ENCODE measurements at regions not wholly inside any gene's neighbourhood (a gene's known extent, or its start where the extent isn't known, plus 50 kb on each side); places are given as distances from the start of the nearest gene placed in this dataset.

DNA sequence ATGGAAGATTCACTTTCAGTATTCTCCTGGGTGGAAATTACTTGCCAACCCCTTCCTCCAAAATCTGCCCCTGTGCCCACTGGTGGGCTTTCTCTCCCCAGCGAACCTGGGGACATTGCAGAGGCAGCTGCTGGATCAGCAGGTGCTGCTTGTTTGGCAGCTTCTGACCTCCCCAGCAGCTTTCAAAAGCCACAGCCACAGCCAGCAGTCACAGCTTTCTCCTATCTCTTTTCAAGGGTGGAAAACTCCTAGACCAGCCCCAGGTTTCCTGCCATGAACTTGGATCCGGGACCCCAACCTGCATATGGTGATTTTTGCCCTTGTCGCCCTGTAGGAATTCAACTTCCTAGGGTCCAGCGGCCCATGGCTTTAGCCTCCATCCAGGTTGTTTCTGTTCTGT is 330.8 kb downstream of the ADAMTS20 start:
- Mint-ChIP-seq H3K36me3 (no peaks in the 10 kb centered on the region), H3K9me3 (peaks cover 0 to 10% (median 3%) of the 10 kb centered on the region in 5 donors), H3K4me1 (no peaks in the 10 kb centered on the region), H3K27ac (no peak overlapping the region), H3K27me3 (no peaks in the 10 kb centered on the region), H3K4me3 (no peak overlapping the region)
- Histone ChIP-seq H3K27me3 (ENCODE audit: insufficient read depth, low read length, poor library complexity, severe bottlenecking) (no peaks in the 10 kb centered on the region), H3K27ac (ENCODE audit: low read depth, low read length) (no peak overlapping the region), H3K9me3 (ENCODE audit: low read length) (no peaks in the 10 kb centered on the region), H3K4me1 (ENCODE audit: insufficient read depth, low read length) (no peaks in the 10 kb centered on the region), H3K4me3 (ENCODE audit: low read length) (no peak overlapping the region), H3K36me3 (ENCODE audit: insufficient read depth, low read length) (no peaks in the 10 kb centered on the region)
- DNase-seq: no peak
- ChIA-PET CTCF (no interaction called here), POLR2A (no interaction called here)

DNA sequence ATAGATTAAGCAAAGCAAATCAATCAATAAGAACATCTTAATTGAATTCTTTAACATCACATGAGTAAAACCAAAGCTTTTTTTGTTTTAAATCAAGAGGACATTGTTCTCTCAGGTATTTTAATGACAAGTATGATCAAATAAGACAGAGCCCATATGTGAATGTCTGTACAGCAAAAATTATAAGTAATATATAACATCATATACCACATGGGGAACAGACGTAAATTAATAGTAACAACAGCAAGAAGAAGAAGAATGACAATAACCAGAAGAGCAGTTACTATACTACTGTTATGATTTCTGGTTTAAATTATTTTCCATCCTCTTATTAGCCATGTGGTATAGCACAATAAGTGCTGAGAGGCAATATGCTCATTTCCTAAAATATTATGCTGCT is 335.5 kb downstream of the ADAMTS20 start:
- H3K27me3 ChIP-seq (ENCODE audit: insufficient read depth, low read length, poor library complexity, severe bottlenecking): no peaks in the 10 kb centered on the region
- H3K4me3 ChIP-seq (ENCODE audit: low read length): no peak overlapping the region
- Mint-ChIP-seq H3K4me3 (no peak overlapping the region), H3K36me3 (no peaks in the 10 kb centered on the region), H3K9me3 (peaks cover 0 to 8% (median 0%) of the 10 kb centered on the region in 5 donors), H3K27me3 (no peaks in the 10 kb centered on the region), H3K27ac (no peak overlapping the region), H3K4me1 (no peaks in the 10 kb centered on the region)
- no peaks in the 10 kb centered on the region for H3K36me3 ChIP-seq (ENCODE audit: insufficient read depth, low read length)
- no peaks in the 10 kb centered on the region for H3K9me3 ChIP-seq (ENCODE audit: low read length)
- H3K4me1 ChIP-seq (ENCODE audit: insufficient read depth, low read length): no peaks in the 10 kb centered on the region
- CTCF ChIA-PET: no interaction called here
- DNase-seq: no peak
- POLR2A ChIA-PET: no interaction called here
- H3K27ac ChIP-seq (ENCODE audit: low read depth, low read length): no peak overlapping the region

DNA sequence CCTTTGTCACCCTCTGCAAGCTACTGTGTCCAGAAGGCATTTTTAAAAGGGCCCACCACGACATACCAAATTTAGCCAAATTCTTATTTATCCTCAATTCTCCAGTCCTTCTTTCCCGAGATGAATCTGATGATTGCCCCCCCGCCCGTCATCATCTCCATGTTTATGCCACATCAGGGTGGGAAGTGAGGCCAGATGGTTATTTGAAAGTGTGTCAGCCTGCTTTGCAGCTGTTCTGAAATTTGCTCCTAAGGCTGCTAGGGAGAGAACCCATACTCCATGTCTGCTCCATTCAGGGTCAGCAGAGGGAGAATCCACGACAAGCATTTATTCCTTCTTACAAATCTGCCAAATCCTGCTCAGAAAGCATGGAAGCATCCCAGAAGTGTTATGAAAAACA is 337.8 kb downstream of the ADAMTS20 start:
- H3K4me3 Mint-ChIP-seq: no peak overlapping the region
- Histone ChIP-seq H3K4me3 (ENCODE audit: low read length) (no peak overlapping the region), H3K9me3 (ENCODE audit: low read length) (no peaks in the 10 kb centered on the region), H3K36me3 (ENCODE audit: insufficient read depth, low read length) (no peaks in the 10 kb centered on the region), H3K4me1 (ENCODE audit: insufficient read depth, low read length) (no peaks in the 10 kb centered on the region), H3K27me3 (ENCODE audit: insufficient read depth, low read length, poor library complexity, severe bottlenecking) (no peaks in the 10 kb centered on the region), H3K27ac (ENCODE audit: low read depth, low read length) (no peak overlapping the region)
- H3K27me3 Mint-ChIP-seq: no peaks in the 10 kb centered on the region
- H3K36me3 Mint-ChIP-seq: no peaks in the 10 kb centered on the region
- H3K4me1 Mint-ChIP-seq: peaks cover 0 to 2% (median 0%) of the 10 kb centered on the region in 3 donors
- no peak overlapping the region for H3K27ac Mint-ChIP-seq
- H3K9me3 Mint-ChIP-seq: peaks cover 0 to 7% (median 0%) of the 10 kb centered on the region in 5 donors
- ChIA-PET POLR2A (no interaction called here), CTCF (no interaction called here)
- DNase-seq: no peak

DNA sequence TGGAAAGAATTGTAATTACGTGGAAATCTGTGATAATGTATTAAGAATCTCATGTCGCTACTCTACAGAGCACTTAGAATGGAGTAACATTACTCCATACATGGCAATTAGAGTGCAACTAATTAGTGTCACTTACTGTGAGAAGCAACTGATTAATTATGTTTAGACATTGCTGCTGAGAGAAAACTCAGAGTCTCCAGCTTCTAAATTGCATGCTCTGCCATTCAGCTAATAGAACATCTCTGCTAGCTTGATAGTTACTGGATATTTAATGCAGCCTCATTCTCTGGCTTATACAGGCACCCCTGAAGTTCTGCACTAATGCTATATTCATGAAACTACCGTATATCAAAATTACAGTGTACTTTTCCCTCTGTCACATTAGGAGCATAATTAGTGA is 338.4 kb downstream of the ADAMTS20 start:
- H3K27ac Mint-ChIP-seq: no peak overlapping the region
- POLR2A ChIA-PET: no interaction called here
- Histone ChIP-seq H3K27me3 (ENCODE audit: insufficient read depth, low read length, poor library complexity, severe bottlenecking) (no peaks in the 10 kb centered on the region), H3K36me3 (ENCODE audit: insufficient read depth, low read length) (no peaks in the 10 kb centered on the region), H3K27ac (ENCODE audit: low read depth, low read length) (no peak overlapping the region), H3K9me3 (ENCODE audit: low read length) (no peaks in the 10 kb centered on the region), H3K4me3 (ENCODE audit: low read length) (no peak overlapping the region), H3K4me1 (ENCODE audit: insufficient read depth, low read length) (no peaks in the 10 kb centered on the region)
- H3K36me3 Mint-ChIP-seq: no peaks in the 10 kb centered on the region
- DNase-seq: no peak
- no peaks in the 10 kb centered on the region for H3K27me3 Mint-ChIP-seq
- H3K9me3 Mint-ChIP-seq: peaks cover 0 to 7% (median 0%) of the 10 kb centered on the region in 5 donors
- H3K4me3 Mint-ChIP-seq: no peak overlapping the region
- CTCF ChIA-PET: no interaction called here
- peaks cover 0 to 2% (median 0%) of the 10 kb centered on the region in 3 donors for H3K4me1 Mint-ChIP-seq

DNA sequence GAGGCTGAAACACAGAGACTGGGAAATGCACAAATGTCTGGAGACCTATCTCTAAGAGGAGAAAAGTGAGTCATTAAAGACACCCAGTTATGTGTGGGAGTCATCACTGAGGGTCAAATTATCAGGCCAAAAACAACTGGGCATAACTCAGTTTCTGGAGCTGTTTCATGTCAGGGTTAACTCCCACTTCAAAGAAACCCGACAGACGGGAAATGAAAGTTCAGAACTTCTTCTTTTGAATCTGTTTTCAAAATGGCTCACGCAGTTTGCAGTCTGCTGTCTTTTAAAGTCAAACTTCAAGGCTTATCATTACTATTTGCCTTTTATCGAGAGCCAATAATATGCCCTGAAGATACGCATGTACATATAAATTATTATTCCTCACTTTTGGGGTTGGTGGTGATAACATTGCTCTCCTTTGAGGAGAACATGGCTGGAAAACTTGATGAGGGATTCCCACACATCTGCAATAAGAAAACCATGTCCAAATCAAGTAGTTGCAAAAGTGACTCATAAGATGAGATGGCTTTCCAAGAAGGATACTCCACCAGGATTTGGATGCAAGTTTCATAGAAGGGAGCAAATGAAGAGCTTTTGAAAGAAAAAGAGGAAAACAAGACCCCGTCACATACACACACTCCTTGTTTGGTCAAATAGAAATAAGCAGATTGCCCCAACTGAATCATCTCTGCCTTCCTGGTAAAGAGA is 341.4 kb downstream of the ADAMTS20 start:
- H3K36me3 ChIP-seq (ENCODE audit: insufficient read depth, low read length): no peaks in the 10 kb centered on the region
- ChIA-PET POLR2A (no interaction called here), CTCF (no interaction called here)
- Mint-ChIP-seq H3K27ac (no peak overlapping the region), H3K36me3 (no peaks in the 10 kb centered on the region), H3K4me3 (no peak overlapping the region), H3K4me1 (peaks cover 0 to 2% (median 0%) of the 10 kb centered on the region in 3 donors), H3K27me3 (no peaks in the 10 kb centered on the region), H3K9me3 (peaks cover 0 to 7% (median 0%) of the 10 kb centered on the region in 5 donors)
- no peaks in the 10 kb centered on the region for H3K9me3 ChIP-seq (ENCODE audit: low read length)
- H3K4me1 ChIP-seq (ENCODE audit: insufficient read depth, low read length): no peaks in the 10 kb centered on the region
- no peak overlapping the region for H3K27ac ChIP-seq (ENCODE audit: low read depth, low read length)
- no peak overlapping the region for H3K4me3 ChIP-seq (ENCODE audit: low read length)
- no peaks in the 10 kb centered on the region for H3K27me3 ChIP-seq (ENCODE audit: insufficient read depth, low read length, poor library complexity, severe bottlenecking)
- no peak for DNase-seq

DNA sequence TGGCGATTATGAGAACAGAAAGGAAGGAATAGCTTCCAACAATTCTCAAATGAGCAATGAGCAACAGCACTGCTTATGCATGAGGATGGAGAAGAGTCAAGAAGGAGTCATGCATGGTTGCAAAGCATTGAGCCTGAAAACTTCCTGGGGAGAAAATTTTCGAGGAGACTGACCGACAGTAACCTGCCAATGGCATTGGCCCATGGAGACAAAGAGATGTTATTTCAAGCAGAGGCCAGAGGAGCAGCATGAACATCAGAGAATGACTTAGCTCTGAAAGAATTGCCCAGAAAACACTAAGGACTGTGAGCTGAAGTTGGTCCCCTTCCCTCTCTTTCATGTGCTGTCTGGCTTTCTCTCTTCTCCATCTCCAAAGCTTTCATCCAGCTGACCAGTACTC is 343.4 kb downstream of the ADAMTS20 start:
- no peaks in the 10 kb centered on the region for H3K9me3 ChIP-seq (ENCODE audit: low read length)
- no peak overlapping the region for H3K4me3 ChIP-seq (ENCODE audit: low read length)
- no peaks in the 10 kb centered on the region for H3K27me3 Mint-ChIP-seq
- H3K4me1 ChIP-seq (ENCODE audit: insufficient read depth, low read length): no peaks in the 10 kb centered on the region
- no peak overlapping the region for H3K4me3 Mint-ChIP-seq
- DNase-seq: no peak
- H3K27ac Mint-ChIP-seq: no peak overlapping the region
- no peak overlapping the region for H3K27ac ChIP-seq (ENCODE audit: low read depth, low read length)
- H3K36me3 ChIP-seq (ENCODE audit: insufficient read depth, low read length): no peaks in the 10 kb centered on the region
- peaks cover 0 to 12% (median 0%) of the 10 kb centered on the region in 5 donors for H3K9me3 Mint-ChIP-seq
- POLR2A ChIA-PET: no interaction called here
- H3K27me3 ChIP-seq (ENCODE audit: insufficient read depth, low read length, poor library complexity, severe bottlenecking): no peaks in the 10 kb centered on the region
- no peaks in the 10 kb centered on the region for H3K36me3 Mint-ChIP-seq
- CTCF ChIA-PET: no interaction called here
- peaks cover 0 to 2% (median 0%) of the 10 kb centered on the region in 3 donors for H3K4me1 Mint-ChIP-seq

DNA sequence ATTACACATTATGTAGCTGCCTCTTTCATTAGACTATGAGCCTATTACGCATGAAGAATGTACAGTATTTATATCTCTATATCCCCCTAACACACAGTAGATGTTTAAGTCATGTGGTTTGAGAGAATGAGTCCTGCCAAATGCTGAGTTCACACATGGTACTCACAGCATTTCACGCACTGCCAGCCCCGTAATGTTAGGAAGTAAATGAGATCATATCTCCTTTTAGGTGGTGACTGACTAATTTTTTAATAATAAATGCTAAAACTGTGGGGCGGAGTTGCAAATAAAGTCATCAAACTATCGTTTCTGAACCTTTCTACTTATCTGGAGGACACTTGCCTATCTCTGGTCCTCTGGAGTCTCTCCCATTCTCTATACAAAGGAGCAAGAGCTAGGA is 343.8 kb downstream of the ADAMTS20 start:
- H3K36me3 Mint-ChIP-seq: no peaks in the 10 kb centered on the region
- Histone ChIP-seq H3K4me1 (ENCODE audit: insufficient read depth, low read length) (no peaks in the 10 kb centered on the region), H3K4me3 (ENCODE audit: low read length) (no peak overlapping the region), H3K27ac (ENCODE audit: low read depth, low read length) (no peak overlapping the region), H3K9me3 (ENCODE audit: low read length) (no peaks in the 10 kb centered on the region), H3K36me3 (ENCODE audit: insufficient read depth, low read length) (no peaks in the 10 kb centered on the region), H3K27me3 (ENCODE audit: insufficient read depth, low read length, poor library complexity, severe bottlenecking) (no peaks in the 10 kb centered on the region)
- peaks cover 0 to 2% (median 0%) of the 10 kb centered on the region in 3 donors for H3K4me1 Mint-ChIP-seq
- H3K4me3 Mint-ChIP-seq: no peak overlapping the region
- no peak overlapping the region for H3K27ac Mint-ChIP-seq
- POLR2A ChIA-PET: no interaction called here
- DNase-seq: no peak
- CTCF ChIA-PET: no interaction called here
- H3K27me3 Mint-ChIP-seq: no peaks in the 10 kb centered on the region
- H3K9me3 Mint-ChIP-seq: peaks cover 0 to 12% (median 0%) of the 10 kb centered on the region in 5 donors

DNA sequence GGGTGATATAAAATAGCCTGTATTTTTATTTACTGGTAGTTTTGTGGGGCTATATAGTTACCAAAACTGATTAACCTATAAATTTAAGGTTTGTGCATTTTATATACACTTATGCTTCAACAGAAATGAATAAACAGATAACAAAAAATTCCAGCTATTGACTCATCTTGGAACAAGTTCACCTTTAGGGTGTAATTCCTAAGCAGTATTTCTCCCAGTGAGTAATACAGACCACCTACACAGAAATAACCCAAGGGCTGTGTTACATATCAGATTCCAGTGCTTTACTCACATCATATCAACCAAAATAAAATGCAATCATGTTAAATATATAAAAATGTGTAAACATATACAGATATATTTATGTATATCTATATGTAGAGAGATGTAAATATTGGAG is 345.6 kb downstream of the ADAMTS20 start:
- Mint-ChIP-seq H3K36me3 (no peaks in the 10 kb centered on the region), H3K4me3 (no peak overlapping the region), H3K27ac (no peak overlapping the region), H3K27me3 (no peaks in the 10 kb centered on the region), H3K4me1 (peaks cover 0 to 2% (median 0%) of the 10 kb centered on the region in 3 donors), H3K9me3 (peaks cover 0 to 8% (median 4%) of the 10 kb centered on the region in 5 donors)
- ChIA-PET CTCF (no interaction called here), POLR2A (no interaction called here)
- H3K27me3 ChIP-seq (ENCODE audit: insufficient read depth, low read length, poor library complexity, severe bottlenecking): no peaks in the 10 kb centered on the region
- H3K4me3 ChIP-seq (ENCODE audit: low read length): no peak overlapping the region
- H3K36me3 ChIP-seq (ENCODE audit: insufficient read depth, low read length): no peaks in the 10 kb centered on the region
- no peak overlapping the region for H3K27ac ChIP-seq (ENCODE audit: low read depth, low read length)
- no peaks in the 10 kb centered on the region for H3K4me1 ChIP-seq (ENCODE audit: insufficient read depth, low read length)
- no peak for DNase-seq
- H3K9me3 ChIP-seq (ENCODE audit: low read length): no peaks in the 10 kb centered on the region
